Right forelimb (tissue), 1 donor: ENCODE measurements at regions not wholly inside any gene's neighbourhood (a gene's known extent, or its start where the extent isn't known, plus 50 kb on each side); places are given as distances from the start of the nearest gene placed in this dataset.

Experiments used
- DNase-seq: peaks from one replicate; pipeline ENCODE4 v3.0.0-alpha.2; 2018

- DNase-seq: no peak
These were observed 65.1 kb downstream of the SLC4A3 start for GRCh38 chr2:219692521-219692920.

DNA sequence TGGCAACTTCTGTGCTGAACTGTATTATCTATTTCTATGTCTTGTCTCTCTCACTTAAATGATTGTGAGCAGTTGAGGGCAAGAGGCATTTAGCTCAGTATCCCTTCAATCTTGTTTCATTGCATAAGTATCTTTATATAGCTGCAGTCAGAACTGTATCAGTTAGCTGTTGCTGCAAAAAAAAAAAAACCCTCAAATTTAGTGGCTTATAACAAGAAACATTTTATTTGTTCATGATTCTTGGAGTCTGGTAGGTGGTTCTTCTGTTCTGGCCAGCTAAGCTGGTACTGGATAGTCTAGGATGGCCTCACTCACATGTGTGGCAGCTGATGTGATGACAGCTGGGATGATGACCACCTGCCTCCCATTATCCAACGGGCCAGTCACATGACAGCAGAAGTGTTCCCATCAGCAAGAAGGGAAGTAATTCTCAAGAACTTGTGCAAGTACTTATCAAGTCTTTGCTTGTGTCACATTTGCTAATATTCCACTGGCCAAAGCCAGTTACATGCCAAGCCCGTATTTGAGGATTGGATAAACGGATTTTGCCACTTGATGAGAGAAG, 67.8 kb downstream of the SLC4A3 start:
- DNase-seq: no peak

DNA sequence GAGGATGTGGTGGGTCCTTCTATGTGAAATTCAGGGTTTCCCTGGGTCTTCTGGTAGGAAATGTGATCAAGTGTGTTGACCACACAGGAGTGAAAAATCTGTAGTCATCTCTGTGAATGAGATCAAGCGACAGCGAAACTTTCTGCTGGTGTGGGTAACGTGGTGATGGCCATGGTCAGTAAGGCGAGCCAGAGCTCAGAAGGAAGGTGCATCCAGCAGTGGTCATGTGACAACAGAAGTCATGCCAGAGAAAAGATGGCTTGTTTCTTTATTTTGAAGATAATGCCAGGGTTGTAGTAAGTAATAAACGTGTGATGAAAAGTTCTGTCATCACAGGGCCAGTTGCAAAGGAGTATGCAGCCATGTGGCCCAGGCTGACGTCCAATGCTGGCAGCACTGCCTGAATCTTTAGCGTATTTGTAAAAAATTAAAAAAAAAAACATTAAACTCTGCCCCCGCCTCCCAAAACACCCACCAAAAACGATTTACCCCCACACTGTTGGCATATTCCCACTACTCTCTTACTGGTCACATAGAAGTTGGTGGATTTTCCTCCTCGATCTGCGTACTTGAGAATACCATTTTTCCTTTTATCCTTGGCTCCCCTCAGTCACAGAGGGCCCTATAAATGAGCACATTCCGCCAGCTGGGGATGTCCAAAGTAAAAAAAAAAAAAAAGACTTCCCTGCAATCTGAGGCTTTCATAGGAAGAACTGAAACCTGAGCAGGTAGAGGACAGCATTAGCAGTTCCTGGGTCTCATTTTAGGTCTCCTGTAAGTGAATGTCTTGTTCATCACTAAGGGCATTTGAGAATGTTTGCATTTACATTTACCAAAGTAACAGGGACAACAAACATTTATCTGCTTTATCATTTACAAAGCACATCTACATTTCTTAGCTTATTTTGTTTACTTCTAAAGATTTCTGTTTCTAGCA, 70.6 kb downstream of the SLC4A3 start:
- no peak for DNase-seq

- DNase-seq: no peak
These were observed 71.5 kb downstream of the SLC4A3 start for GRCh38 chr2:219698748-219699439.

DNA sequence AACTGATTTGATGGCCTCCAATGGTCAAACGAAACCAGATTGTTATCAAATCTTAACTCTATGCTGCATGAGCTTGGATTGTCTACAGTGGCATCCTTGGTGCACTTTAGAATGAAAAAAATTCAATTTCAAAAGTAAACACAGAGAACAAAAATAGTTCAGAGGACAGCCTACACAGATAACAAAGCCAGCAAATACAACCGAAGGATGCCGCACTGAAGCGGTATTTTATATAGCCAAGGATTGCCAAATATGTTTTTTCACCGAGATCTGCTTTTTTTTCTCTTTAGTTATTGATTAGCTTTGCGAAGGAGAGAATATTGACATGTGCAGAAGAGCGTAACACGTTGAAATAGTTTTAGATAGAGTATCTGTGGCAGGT, 72.0 kb downstream of the SLC4A3 start:
- DNase-seq: no peak

DNA sequence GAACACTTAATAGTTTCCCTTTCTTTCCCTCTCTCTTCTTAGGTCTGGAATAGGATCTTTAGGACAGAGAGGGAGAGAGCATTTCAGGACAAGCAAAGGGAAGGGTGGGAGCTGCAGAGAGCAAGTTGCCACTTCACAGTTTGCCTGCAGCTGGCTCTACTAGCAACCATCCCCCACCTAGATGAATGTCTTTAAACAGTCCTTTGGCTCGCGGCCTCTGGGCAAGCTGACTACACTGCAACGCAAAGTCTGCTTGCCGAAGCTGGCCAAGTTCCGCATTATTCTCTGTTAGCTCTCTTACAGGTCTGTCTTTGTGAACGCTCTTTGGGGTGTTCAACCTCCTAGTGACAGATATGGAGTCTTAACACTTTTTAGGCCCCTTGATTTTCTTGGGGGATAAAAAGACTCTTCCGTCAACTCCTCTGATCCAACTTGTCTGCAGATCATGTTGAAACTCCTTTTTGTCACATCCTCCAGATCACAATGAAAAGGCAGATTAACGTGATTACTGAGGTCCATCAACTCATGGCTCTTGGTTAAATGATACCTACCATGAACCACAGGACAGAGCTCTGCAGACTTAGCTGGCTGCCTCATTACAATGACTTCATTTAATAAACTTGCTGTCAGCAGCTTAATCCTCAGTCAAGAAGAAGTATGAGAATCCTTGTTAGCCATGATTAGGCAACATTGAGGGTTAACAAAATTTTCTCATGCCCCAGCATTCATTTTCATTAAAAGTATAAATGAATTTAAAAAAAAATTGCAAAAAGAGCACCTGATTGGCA, 74.6 kb downstream of the SLC4A3 start:
- no peak for DNase-seq

DNA sequence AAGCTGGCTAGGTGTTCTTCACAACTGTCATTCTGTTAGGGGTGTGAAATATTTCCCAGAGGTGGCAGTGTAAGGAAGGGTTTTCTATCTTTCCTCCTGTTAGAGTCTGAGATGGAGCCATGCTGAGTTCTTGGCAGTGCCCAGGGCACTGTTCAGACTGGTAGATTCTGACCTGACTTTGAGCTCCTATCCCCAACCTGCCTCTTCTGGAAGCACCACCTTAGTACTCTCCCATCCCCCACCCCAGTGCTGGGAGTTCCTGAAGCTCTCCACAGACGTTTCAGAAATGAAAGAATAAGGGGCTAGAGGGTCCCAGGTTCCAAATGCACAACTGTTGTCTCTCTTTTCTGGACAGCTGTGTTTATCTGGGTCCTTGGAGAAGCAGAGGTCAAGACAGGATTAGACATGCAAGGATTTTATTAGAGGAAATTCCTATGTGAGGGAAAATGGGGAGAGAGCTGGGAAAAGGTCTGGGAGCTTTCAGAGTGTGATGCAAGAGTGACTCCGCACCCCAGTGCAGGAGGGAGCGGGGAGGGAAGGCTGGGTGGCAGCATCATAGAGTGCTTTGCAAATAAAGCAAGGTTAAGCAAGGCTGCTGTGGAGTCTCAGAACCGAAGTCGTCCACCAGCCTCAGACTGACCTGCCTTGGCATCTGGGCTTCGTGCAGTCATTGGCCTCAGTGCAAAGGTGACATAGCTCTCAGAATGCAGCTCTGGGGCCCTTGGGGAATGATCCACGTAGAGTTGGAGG, 75.5 kb downstream of the SLC4A3 start:
- no peak for DNase-seq

- no peak for DNase-seq
These were observed 77.4 kb downstream of the SLC4A3 start for GRCh38 chr2:219704878-219705277.

GRCh38 chr2:219706823-219707281, 79.4 kb downstream of the SLC4A3 start:
- no peak for DNase-seq

- no peak for DNase-seq
These were observed 80.3 kb downstream of the SLC4A3 start for GRCh38 chr2:219707496-219708285.

GRCh38 chr2:219709331-219709761, 81.9 kb downstream of the SLC4A3 start:
- no peak for DNase-seq

DNA sequence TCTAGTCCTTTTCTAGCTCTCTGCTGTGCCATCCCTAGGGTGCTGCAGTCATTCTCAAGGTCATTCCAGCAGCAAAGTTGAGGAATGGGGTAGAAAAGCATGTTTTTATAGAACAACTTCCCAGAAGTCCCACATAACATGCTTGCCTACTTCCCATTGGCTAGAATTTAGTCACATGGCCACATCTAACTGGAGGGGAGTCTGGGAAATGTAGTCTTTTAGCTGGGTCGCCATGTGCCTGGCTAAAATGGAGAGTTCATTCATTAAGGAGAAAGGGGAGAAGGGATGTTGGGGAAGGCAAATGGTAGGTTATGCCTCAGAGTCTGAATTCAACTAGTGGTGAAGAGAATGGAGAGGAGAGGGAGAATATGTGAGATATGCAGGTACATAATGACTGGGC, 85.7 kb downstream of the SLC4A3 start:
- no peak for DNase-seq

GRCh38 chr2:219714681-219715400, 87.4 kb downstream of the SLC4A3 start:
- DNase-seq: no peak

GRCh38 chr2:219718066-219718465, 90.6 kb downstream of the SLC4A3 start:
- DNase-seq: no peak

GRCh38 chr2:219719521-219719920, 92.1 kb downstream of the SLC4A3 start:
- no peak for DNase-seq

DNA sequence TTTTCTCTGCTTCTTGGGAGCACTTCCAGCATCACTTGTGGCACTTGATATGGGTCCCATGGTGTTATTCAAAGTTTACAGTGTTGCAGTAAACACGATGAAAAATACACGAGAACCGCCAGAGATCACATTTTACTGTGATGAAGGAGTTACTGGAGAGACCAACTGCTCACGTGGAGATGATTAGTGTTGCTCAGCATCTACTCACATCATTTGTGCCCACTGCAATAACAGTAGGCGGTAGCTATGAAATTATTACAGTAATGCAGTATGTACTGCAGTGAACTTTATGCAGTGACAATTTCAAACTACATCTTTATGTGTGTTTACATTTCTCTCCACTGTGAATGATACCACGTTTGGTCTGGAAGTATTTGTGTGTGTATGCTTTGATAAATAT, 93.5 kb downstream of the SLC4A3 start:
- no peak for DNase-seq

GRCh38 chr2:219722276-219722879, 94.9 kb downstream of the SLC4A3 start:
- no peak for DNase-seq

- no peak for DNase-seq
These were observed 95.9 kb downstream of the SLC4A3 start for GRCh38 chr2:219723311-219723710.

DNA sequence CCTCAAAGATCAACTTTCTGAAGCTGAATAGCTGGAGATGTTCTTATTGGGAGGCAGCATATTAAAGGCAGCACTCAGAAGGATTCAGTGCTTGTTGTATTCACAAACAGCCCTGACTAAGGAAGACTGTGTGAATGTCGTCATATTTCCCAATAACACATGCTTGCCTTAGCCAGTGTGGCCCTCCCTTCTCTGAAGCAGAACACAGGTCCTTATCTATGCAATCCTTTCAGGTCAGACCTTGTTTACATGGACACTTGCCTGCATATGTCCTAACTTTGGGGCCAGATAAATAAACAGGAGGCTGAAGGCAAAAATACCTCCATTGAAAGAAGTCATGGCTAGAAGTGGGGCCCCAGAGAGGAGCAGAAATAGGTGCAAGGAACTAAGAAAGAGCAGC, 97.2 kb downstream of the SLC4A3 start:
- DNase-seq: no peak

- DNase-seq: no peak
These were observed 99.5 kb downstream of the SLC4A3 start for GRCh38 chr2:219726916-219727315.
